KMS-11 (cell line): ENCODE measurements at regions not wholly inside any gene's neighbourhood (a gene's known extent, or its start where the extent isn't known, plus 50 kb on each side); places are given as distances from the start of the nearest gene placed in this dataset.

ENCODE experiments used
- H2AFZ ChIP-seq: fragments of 200-600 bp; sonication (generic); 2 replicates; pipeline ENCODE4 v1.6.1; 2016; ENCODE audit warnings: antibody characterized with exemption, mixed run types, low read depth
- H3K27ac ChIP-seq: fragments of 200-600 bp; sonication (generic); 2 replicates; pipeline ENCODE4 v1.6.1; 2016; ENCODE audit warnings: mild to moderate bottlenecking, mixed run types
- H3K27me3 ChIP-seq: fragments of 200-600 bp; sonication (generic); 2 replicates; pipeline ENCODE4 v1.6.1; 2017; ENCODE audit warnings: mild to moderate bottlenecking, low read depth, mixed run types, moderate library complexity; ENCODE audit not compliant: insufficient read depth
- H3K36me3 ChIP-seq: fragments of 200-600 bp; sonication (generic); 2 replicates; pipeline ENCODE4 v1.6.1; 2017; ENCODE audit warnings: mild to moderate bottlenecking, mixed run types; ENCODE audit not compliant: insufficient read depth
- H3K4me1 ChIP-seq: fragments of 200-600 bp; sonication (generic); 2 replicates; pipeline ENCODE4 v1.6.1; 2016; ENCODE audit warnings: mild to moderate bottlenecking, low read depth, mixed run types; ENCODE audit not compliant: poor library complexity, severe bottlenecking
- H3K4me2 ChIP-seq: fragments of 200-600 bp; sonication (generic); 2 replicates; pipeline ENCODE4 v1.7.0; 2016; ENCODE audit warnings: mild to moderate bottlenecking, mixed run types
- H3K4me3 ChIP-seq: fragments of 200-600 bp; sonication (generic); IDR thresholded peaks from 2 replicates; pipeline ENCODE4 v1.6.1; 2017; ENCODE audit warnings: low read depth, low read length, mixed read lengths; ENCODE audit not compliant: insufficient read depth
- H3K79me2 ChIP-seq: fragments of 200-600 bp; sonication (generic); 2 replicates; pipeline ENCODE4 v1.6.1; 2016; ENCODE audit warnings: low read depth, mixed run types; ENCODE audit not compliant: insufficient read depth
- H3K9ac ChIP-seq: fragments of 200-600 bp; sonication (generic); 2 replicates; pipeline ENCODE4 v1.6.1; 2016; ENCODE audit warnings: mild to moderate bottlenecking, mixed run types
- H4K20me1 ChIP-seq: fragments of 200-600 bp; sonication (generic); 2 replicates; pipeline ENCODE4 v1.6.1; 2016; ENCODE audit warnings: mild to moderate bottlenecking, mixed run types; ENCODE audit not compliant: insufficient read depth
- TF ChIP-seq, protein P1 (sequence below): fragments of 200-600 bp; sonication (generic); conservative IDR thresholded peaks from 2 replicates; pipeline ENCODE4 v1.6.1; 2017; ENCODE audit warnings: low read depth, mild to moderate bottlenecking, antibody characterized with exemption, low read length, moderate library complexity, mixed read lengths

DNA sequence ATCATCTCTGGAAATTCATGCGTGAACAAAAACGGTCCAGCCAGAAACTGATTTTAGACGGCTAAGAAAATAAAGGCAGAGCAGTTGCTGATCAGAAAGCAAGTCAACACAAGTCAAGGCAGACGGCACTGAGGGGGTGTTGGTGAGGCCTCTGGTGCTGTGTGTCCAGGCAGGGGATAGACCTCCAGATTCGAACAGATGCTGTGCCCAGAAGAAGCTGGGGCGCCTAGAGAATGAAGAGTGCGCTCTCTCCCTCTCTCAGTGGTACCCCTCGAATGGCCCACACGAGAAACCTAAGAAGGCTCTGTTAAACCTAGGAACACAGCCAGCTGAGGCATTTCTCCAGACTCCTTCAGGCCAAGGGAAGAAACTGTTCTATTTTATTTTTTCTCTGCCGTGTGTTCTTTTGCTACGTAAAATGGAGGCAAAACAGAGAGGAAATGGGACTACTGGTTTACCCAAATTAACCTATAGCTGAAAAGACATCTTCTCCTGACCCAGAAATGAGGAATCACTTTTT is 178.3 kb downstream of the PMP22 start:
- H4K20me1 ChIP-seq = no peaks in the 10 kb centered on the region
- no peaks in the 10 kb centered on the region for H3K79me2 ChIP-seq
- no peak overlapping the region for H3K4me3 ChIP-seq
- no peak overlapping the region for H3K4me2 ChIP-seq
- no peak overlapping the region for H2AFZ ChIP-seq
- H3K36me3 ChIP-seq = no peaks in the 10 kb centered on the region
- H3K9ac ChIP-seq = no peak overlapping the region
- H3K27ac ChIP-seq = no peak overlapping the region
- H3K4me1 ChIP-seq = no peaks in the 10 kb centered on the region
- H3K27me3 ChIP-seq = no peaks in the 10 kb centered on the region
- TF ChIP-seq, protein P1, sequence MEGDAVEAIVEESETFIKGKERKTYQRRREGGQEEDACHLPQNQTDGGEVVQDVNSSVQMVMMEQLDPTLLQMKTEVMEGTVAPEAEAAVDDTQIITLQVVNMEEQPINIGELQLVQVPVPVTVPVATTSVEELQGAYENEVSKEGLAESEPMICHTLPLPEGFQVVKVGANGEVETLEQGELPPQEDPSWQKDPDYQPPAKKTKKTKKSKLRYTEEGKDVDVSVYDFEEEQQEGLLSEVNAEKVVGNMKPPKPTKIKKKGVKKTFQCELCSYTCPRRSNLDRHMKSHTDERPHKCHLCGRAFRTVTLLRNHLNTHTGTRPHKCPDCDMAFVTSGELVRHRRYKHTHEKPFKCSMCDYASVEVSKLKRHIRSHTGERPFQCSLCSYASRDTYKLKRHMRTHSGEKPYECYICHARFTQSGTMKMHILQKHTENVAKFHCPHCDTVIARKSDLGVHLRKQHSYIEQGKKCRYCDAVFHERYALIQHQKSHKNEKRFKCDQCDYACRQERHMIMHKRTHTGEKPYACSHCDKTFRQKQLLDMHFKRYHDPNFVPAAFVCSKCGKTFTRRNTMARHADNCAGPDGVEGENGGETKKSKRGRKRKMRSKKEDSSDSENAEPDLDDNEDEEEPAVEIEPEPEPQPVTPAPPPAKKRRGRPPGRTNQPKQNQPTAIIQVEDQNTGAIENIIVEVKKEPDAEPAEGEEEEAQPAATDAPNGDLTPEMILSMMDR = no peak

DNA sequence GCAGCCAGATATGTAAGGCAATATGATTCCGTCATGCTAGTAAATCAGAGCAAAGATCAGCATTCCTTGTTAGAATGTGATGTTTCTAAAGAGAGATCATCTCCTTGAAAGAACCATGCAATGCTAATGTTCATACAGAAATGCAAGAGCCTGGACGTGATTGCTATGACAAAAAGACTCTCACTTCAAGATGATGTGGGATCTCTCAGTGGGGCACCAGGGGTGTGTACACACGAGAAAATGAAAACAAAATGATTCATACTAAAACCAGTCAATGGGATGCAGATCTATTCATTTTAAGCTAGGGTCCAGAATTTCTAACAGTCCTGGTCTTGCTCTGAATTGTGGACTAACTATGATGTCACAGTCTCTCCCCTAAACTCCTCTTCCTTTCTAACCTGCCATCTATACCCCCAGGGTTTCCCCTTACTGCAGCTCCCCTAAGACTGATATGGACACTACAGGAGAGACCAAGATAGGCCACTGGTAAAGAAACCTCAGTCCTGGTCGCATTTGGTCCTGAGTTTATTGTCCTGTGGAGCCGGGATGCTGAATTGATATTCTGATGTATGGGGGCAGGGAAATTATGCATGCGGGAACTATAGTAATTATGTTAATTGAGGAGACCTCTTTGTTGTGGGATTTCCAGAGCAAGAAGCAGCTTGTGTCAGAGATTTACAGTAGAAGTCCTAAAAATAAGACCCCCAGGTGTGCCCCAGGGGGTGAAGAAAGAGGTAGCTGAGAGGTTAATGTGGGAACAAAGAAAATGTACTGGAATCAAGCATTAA is 179.0 kb downstream of the PMP22 start:
- TF ChIP-seq, protein P1 = no peak
- Histone ChIP-seq H3K27me3 (no peaks in the 10 kb centered on the region), H3K4me2 (no peak overlapping the region), H3K36me3 (no peaks in the 10 kb centered on the region), H3K9ac (no peak overlapping the region), H3K27ac (no peak overlapping the region), H3K4me3 (no peak overlapping the region), H2AFZ (no peak overlapping the region), H3K79me2 (no peaks in the 10 kb centered on the region), H3K4me1 (no peaks in the 10 kb centered on the region), H4K20me1 (no peaks in the 10 kb centered on the region)

DNA sequence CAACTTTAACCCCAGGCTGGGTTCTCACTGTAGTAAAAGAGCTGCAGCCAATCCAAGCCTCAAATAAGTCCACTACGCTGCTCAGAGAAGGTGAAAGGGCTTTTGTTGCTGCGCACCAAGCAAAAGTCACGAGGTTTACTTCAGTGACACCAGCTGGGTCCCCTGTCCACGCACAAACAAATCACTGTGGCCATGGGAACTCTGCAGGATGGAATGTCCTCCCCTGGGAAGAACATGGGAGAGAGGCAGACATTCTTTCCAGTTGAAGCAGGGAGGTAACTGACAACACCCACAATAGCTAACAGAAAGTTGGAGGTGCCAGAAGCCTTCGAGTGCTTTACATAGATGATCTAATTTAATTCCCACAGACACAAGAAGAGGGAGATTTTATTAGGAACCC is 181.9 kb downstream of the PMP22 start:
- Histone ChIP-seq H3K79me2 (no peaks in the 10 kb centered on the region), H4K20me1 (no peaks in the 10 kb centered on the region), H3K4me3 (no peak overlapping the region), H3K4me2 (no peak overlapping the region), H3K27me3 (no peaks in the 10 kb centered on the region), H3K4me1 (no peaks in the 10 kb centered on the region), H2AFZ (no peak overlapping the region), H3K36me3 (no peaks in the 10 kb centered on the region), H3K27ac (no peak overlapping the region), H3K9ac (no peak overlapping the region)
- TF ChIP-seq, protein P1 = no peak

DNA sequence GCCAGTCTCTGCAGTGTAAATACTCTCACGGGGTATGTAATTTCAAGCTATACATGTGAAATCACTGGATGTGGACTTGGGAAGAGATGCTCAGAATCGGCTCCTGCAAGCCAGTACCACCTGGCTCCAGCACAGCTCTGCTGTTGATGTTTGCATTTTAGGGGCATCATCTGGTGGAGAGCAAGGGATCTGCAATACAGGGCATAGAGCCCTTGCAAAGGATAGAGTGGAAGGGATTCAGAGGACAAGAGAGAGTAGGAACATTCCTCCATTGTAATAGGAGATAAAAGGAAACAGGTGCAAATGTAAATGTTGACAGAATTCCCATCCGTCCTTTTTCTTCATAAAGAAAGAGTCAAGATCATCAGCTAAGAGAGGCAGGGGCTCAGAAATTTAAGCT is 184.1 kb downstream of the PMP22 start:
- Histone ChIP-seq H4K20me1 (no peaks in the 10 kb centered on the region), H3K79me2 (no peaks in the 10 kb centered on the region), H3K36me3 (no peaks in the 10 kb centered on the region), H3K9ac (no peak overlapping the region), H3K27me3 (no peaks in the 10 kb centered on the region), H3K4me3 (no peak overlapping the region), H2AFZ (no peak overlapping the region), H3K4me2 (no peak overlapping the region), H3K4me1 (no peaks in the 10 kb centered on the region), H3K27ac (no peak overlapping the region)
- TF ChIP-seq, protein P1 = no peak
